ENCODE measurements at regions not wholly inside any gene's neighbourhood (a gene's known extent, or its start where the extent isn't known, plus 50 kb on each side); places are given as distances from the start of the nearest gene placed in this dataset.

- no peaks in the 10 kb centered on the region for H3K27me3 ChIP-seq (replicated peaks in 1 of 2; ENCODE audit: control insufficient read depth in 2 of 2, insufficient read depth in 2 of 2, low read length in 1 of 2)
- H3K36me3 ChIP-seq (ENCODE audit: control insufficient read depth in 2 of 2, insufficient read depth in 2 of 2, low read length in 1 of 2) = no peaks in the 10 kb centered on the region
- no TSS peak for BruUV-seq (replicated peaks)
- peak overlapping the region; percentile 66 for H3K9ac ChIP-seq (ENCODE audit: control insufficient read depth, insufficient read depth, low read length)
- ChIA-PET CTCF (interaction anchor here (0.8 to 3.3 kb wide), 11 partner anchors 10 to 536 kb away, joined by 3 to 29 read pairs (median 4); no protein-coding TSS in a partner anchor), SMC1A (ENCODE audit: uncharacterized antibody, unreplicated experiment) (interaction anchor here (0.7 to 5.1 kb wide), 21 partner anchors 9 to 1436 kb away, joined by 3 to 69 read pairs (median 5); partner anchors contain the start of gene RFC3), RAD21 (ENCODE audit: unreplicated experiment) (interaction anchor here (0.6 to 3.4 kb wide), 19 partner anchors 12 to 1142 kb away, joined by 3 to 41 read pairs (median 4); partner anchors contain the start of genes PDS5B and RFC3), POLR2A (interaction anchor here (0.8 to 5.7 kb wide), 7 partner anchors 15 to 233 kb away, joined by 3 to 18 read pairs (median 7); partner anchors contain the start of gene RFC3)
- H4K20me1 ChIP-seq (ENCODE audit: control insufficient read depth, insufficient read depth) = no peaks in the 10 kb centered on the region
- in situ Hi-C loops (cut with MboI) (no loop called here), intact Hi-C loops (cut with micrococcal nuclease; ENCODE audit: unreplicated experiment) (loop anchor here (1.0 to 10.0 kb wide), 5 partner anchors 16 to 1436 kb away; no protein-coding TSS in a partner anchor)
- peak overlapping the region; percentile 44; the same call in 1 of the 2 replicates for H2AFZ ChIP-seq (ENCODE audit: control insufficient read depth, low read depth, low read length)
- no peaks in the 10 kb centered on the region for H3K79me2 ChIP-seq (ENCODE audit: control insufficient read depth, insufficient read depth, low read length)
- peak overlapping the region; percentile 96 for H3K27ac ChIP-seq (ENCODE audit: control insufficient read depth, insufficient read depth)
- WGBS (ENCODE audit: insufficient coverage, insufficient replicate concordance, low lambda C conversion rate, missing lambda C conversion rate) = 25% methylated on average over 7 of the region's 7 CpGs
- H3K4me1 ChIP-seq (ENCODE audit: control insufficient read depth, insufficient read depth, low read length) = peaks cover 45% of the 10 kb centered on the region
- H3K4me3 ChIP-seq = peak overlapping the region; percentile 38; the same call in 1 of the 2 replicates
- no peaks in the 10 kb centered on the region; the same call in 2 of the 3 replicates for H3K9me3 ChIP-seq (replicated peaks; ENCODE audit: control insufficient read depth, insufficient read depth, low read length)
- H3K4me2 ChIP-seq (ENCODE audit: control insufficient read depth, insufficient read depth) = peak overlapping the region; percentile 90
- FAIRE-seq (peak; percentile 98), DNase-seq (ENCODE audit: low read depth, low spot score) (peak; percentile 96), ATAC-seq (peak; percentile 90)
- TF ChIP-seq ZNF24 (IDR thresholded peaks at IDR 0.05) (peak; percentile 71), PKNOX1 (IDR thresholded peaks at IDR 0.05) (peak; percentile 74), ZNF622 (IDR thresholded peaks at IDR 0.05) (no peak), FOXM1 (IDR thresholded peaks at IDR 0.05; ENCODE audit: low read depth, low read length) (peak; percentile 95), WRNIP1 (IDR thresholded peaks at IDR 0.05; ENCODE audit: borderline replicate concordance, low read depth, low read length) (peak; percentile 35; the same call in 1 of the 2 replicates), MTA3 (IDR thresholded peaks at IDR 0.05; ENCODE audit: borderline replicate concordance, low read length) (peak; percentile 94; the same call in 1 of the 2 replicates), EED (IDR thresholded peaks at IDR 0.05; ENCODE audit: low read depth) (peak; percentile 99), ZNF687 (IDR thresholded peaks at IDR 0.05) (peak; percentile 87), CBFB (IDR thresholded peaks at IDR 0.05; ENCODE audit: low read depth) (peak; percentile 93), NR2C1 (IDR thresholded peaks at IDR 0.05) (peak; percentile 71), SIX5 (IDR thresholded peaks at IDR 0.05; ENCODE audit: low read depth, low read length, severe bottlenecking) (no peak), SRF (IDR thresholded peaks at IDR 0.05; ENCODE audit: low read depth in 2 of 2, low read length in 2 of 2) (0 out of 4 replicates have a peak, but pooled peaks of 1 of the 2 experiments have one; percentile 52), RCOR1 (conservative IDR thresholded peaks at IDR 0.05; ENCODE audit: low read depth, low read length) (peak; percentile 66; the same call in 1 of the 2 replicates), ZNF217 (IDR thresholded peaks at IDR 0.05) (peak; percentile 92; the same call in 1 of the 2 replicates), CEBPB (IDR thresholded peaks at IDR 0.05; ENCODE audit: borderline replicate concordance in 1 of 2, low read depth in 2 of 2, low read length in 2 of 2) (peak in 1 of 2 experiments; percentile 95; a peak in 2 of 4 replicates), RELA (IDR thresholded peaks at IDR 0.05; ENCODE audit: borderline replicate concordance, partially characterized antibody) (peak; percentile 22), MAX (IDR thresholded peaks at IDR 0.05; ENCODE audit: low read depth, low read length) (peak; percentile 23; the same call in 1 of the 2 replicates), ATF7 (IDR thresholded peaks at IDR 0.05; ENCODE audit: low read depth) (peak; percentile 88)
Measured at GRCh38 chr13:33728271-33729037, 89.5 kb upstream of the RFC3 start.

All from GM12878 (cell line).